GM12892 (cell line): ENCODE measurements at regions not wholly inside any gene's neighbourhood (a gene's known extent, or its start where the extent isn't known, plus 50 kb on each side); places are given as distances from the start of the nearest gene placed in this dataset.

Experiments used
- POLR2A ChIP-seq: IDR thresholded peaks from 2 replicates; pipeline ENCODE4 v1.6.1; 2011; ENCODE audit warnings: low read depth, low read length, control low read depth
- POLR2AphosphoS5 ChIP-seq: IDR thresholded peaks from 2 replicates; pipeline ENCODE4 v1.6.1; 2011; ENCODE audit warnings: low read depth, low read length, control low read depth
- TAF1 ChIP-seq: IDR thresholded peaks from 2 replicates; pipeline ENCODE4 v1.6.1; 2011; ENCODE audit warnings: low read depth, mild to moderate bottlenecking, control low read depth, low read length, borderline replicate concordance

DNA sequence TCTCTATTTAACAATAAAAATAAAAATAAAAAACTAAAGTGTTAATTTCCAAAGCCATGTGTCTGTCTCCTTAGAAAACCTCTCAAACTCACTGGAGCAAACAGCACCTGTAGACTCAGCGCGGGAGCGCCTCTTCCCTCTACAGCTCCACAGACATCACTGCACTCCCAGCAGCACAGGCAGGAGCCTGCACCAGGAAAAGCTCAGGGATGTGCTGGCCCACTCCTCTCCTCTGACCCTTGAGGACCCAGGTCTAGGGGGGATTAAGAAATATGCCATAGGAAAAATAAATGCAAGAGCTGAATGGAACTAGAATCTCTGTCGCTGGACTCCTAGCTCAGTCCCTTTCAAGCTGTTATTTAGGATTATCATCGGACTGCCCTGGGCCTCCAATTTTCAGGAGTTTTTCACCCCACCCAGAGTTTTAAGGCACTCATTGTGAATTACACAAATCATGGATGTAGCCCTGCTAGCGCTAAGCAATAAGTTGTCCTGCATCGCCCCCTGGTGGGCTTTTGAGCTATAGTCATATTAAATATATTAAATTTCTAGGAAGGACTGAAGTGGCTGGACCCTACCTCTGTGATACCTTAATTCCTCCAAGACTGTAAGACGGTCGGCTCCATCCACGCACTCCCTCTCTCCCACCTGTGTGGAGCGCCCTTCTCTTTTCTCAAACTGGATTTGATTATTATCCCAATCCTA is 333.9 kb downstream of the UQCRFS1 start:
- TF ChIP-seq POLR2A, result no peak
- TF ChIP-seq TAF1, result no peak
- no peak for TF ChIP-seq POLR2AphosphoS5
